NCI-H446 treated with DMSO at 0.1 percent for 48 hours (cell line): ENCODE measurements at regions not wholly inside any gene's neighbourhood (a gene's known extent, or its start where the extent isn't known, plus 50 kb on each side); places are given as distances from the start of the nearest gene placed in this dataset.
"Not testable (repeated sequence)": the region's sequence is repeated elsewhere in the genome, so short reads cannot be mapped to it uniquely, and the experiment has no call there.

Source experiments
- DNase-seq: peaks from one replicate; lab custom pipeline; 2025; lab: John Stamatoyannopoulos, UW

- DNase-seq = no peak
Observed at GRCh38 chr18:71105078-71105819, 816.4 kb downstream of the SOCS6 start.

- DNase-seq = no peak
Observed at GRCh38 chr18:71079606-71080005, 790.8 kb downstream of the SOCS6 start.

- no peak for DNase-seq
Observed at GRCh38 chr18:71077451-71077850, 788.6 kb downstream of the SOCS6 start.

GRCh38 chr18:71075147-71075546 is 786.3 kb downstream of the SOCS6 start:
- no peak for DNase-seq

GRCh38 chr18:71068338-71068737 is 779.5 kb downstream of the SOCS6 start:
- no peak for DNase-seq

- DNase-seq = no peak
Observed at GRCh38 chr18:71049893-71050292, 761.0 kb downstream of the SOCS6 start.

- no peak for DNase-seq
Observed at GRCh38 chr18:71047882-71048281, 759.0 kb downstream of the SOCS6 start.

GRCh38 chr18:71045331-71046065 is 756.7 kb downstream of the SOCS6 start:
- no peak for DNase-seq

GRCh38 chr18:71040161-71040560 is 751.3 kb downstream of the SOCS6 start:
- no peak for DNase-seq

GRCh38 chr18:71038196-71038595 is 749.4 kb downstream of the SOCS6 start:
- DNase-seq = no peak

- DNase-seq = no peak
Observed at GRCh38 chr18:71036783-71037182, 747.9 kb downstream of the SOCS6 start.

GRCh38 chr18:71031296-71032191 is 742.7 kb downstream of the SOCS6 start:
- not testable (repeated sequence) for DNase-seq

GRCh38 chr18:71030085-71030484 is 741.2 kb downstream of the SOCS6 start:
- DNase-seq = not testable (repeated sequence)

GRCh38 chr18:71028285-71028762 is 739.5 kb downstream of the SOCS6 start:
- no peak for DNase-seq

- DNase-seq = no peak
Observed at GRCh38 chr18:71027531-71027930, 738.7 kb downstream of the SOCS6 start.

- DNase-seq = no peak
Observed at GRCh38 chr18:71025505-71026225, 736.8 kb downstream of the SOCS6 start.

GRCh38 chr18:71022389-71022788 is 733.5 kb downstream of the SOCS6 start:
- DNase-seq = no peak

GRCh38 chr18:71021030-71021362 is 732.2 kb downstream of the SOCS6 start:
- DNase-seq = no peak

GRCh38 chr18:71020342-71021029 is 731.6 kb downstream of the SOCS6 start:
- no peak for DNase-seq

- no peak for DNase-seq
Observed at GRCh38 chr18:71018816-71019215, 730.0 kb downstream of the SOCS6 start.

- no peak for DNase-seq
Observed at GRCh38 chr18:71012789-71013188, 723.9 kb downstream of the SOCS6 start.
